ENCODE measurements at regions not wholly inside any gene's neighbourhood (a gene's known extent, or its start where the extent isn't known, plus 50 kb on each side); places are given as distances from the start of the nearest gene placed in this dataset.
A peak's percentile ranks its signal among the peaks of the same experiment; 100 is the strongest.
"Not testable (repeated sequence)": the region's sequence is repeated elsewhere in the genome, so short reads cannot be mapped to it uniquely, and the experiment has no call there.

GRCh38 chr9:129553277-129553676 lies 67.6 kb downstream of the C9orf50 start:
- TF ChIP-seq SPI1 (IDR thresholded peaks at IDR 0.05; ENCODE audit: borderline replicate concordance, low read depth) (no peak), GABPA (IDR thresholded peaks at IDR 0.05; ENCODE audit: low read depth) (no peak), REST (IDR thresholded peaks at IDR 0.05; ENCODE audit: insufficient replicate concordance, low read depth) (no peak), POLR2AphosphoS5 (IDR thresholded peaks at IDR 0.05; ENCODE audit: low read depth) (no peak)
- TF ChIP-seq, protein P1, sequence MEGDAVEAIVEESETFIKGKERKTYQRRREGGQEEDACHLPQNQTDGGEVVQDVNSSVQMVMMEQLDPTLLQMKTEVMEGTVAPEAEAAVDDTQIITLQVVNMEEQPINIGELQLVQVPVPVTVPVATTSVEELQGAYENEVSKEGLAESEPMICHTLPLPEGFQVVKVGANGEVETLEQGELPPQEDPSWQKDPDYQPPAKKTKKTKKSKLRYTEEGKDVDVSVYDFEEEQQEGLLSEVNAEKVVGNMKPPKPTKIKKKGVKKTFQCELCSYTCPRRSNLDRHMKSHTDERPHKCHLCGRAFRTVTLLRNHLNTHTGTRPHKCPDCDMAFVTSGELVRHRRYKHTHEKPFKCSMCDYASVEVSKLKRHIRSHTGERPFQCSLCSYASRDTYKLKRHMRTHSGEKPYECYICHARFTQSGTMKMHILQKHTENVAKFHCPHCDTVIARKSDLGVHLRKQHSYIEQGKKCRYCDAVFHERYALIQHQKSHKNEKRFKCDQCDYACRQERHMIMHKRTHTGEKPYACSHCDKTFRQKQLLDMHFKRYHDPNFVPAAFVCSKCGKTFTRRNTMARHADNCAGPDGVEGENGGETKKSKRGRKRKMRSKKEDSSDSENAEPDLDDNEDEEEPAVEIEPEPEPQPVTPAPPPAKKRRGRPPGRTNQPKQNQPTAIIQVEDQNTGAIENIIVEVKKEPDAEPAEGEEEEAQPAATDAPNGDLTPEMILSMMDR (IDR thresholded peaks at IDR 0.05; ENCODE audit: insufficient read depth, low read length) = no peak
- Histone ChIP-seq H3K27ac (replicated peaks) (no peak overlapping the region), H3K4me3 (replicated peaks; ENCODE audit: insufficient read depth, low read length) (no peak overlapping the region), H3K27me3 (ENCODE audit: insufficient read depth, poor library complexity, severe bottlenecking) (peaks cover 15% of the 10 kb centered on the region)
- no peak for DNase-seq (ENCODE audit: low read depth in 1 of 2, low spot score in 1 of 2)

GRCh38 chr9:129552064-129552463 lies 68.8 kb downstream of the C9orf50 start:
- TF ChIP-seq GABPA (IDR thresholded peaks at IDR 0.05; ENCODE audit: low read depth) (no peak), REST (IDR thresholded peaks at IDR 0.05; ENCODE audit: insufficient replicate concordance, low read depth) (peak; percentile 41)
- H3K27ac ChIP-seq (replicated peaks) = no peak overlapping the region
- peaks cover 15% of the 10 kb centered on the region for H3K27me3 ChIP-seq (ENCODE audit: insufficient read depth, poor library complexity, severe bottlenecking)
- no peak for DNase-seq (ENCODE audit: low read depth in 1 of 2, low spot score in 1 of 2)
- no peak overlapping the region for H3K4me3 ChIP-seq (replicated peaks; ENCODE audit: insufficient read depth, low read length)

DNA sequence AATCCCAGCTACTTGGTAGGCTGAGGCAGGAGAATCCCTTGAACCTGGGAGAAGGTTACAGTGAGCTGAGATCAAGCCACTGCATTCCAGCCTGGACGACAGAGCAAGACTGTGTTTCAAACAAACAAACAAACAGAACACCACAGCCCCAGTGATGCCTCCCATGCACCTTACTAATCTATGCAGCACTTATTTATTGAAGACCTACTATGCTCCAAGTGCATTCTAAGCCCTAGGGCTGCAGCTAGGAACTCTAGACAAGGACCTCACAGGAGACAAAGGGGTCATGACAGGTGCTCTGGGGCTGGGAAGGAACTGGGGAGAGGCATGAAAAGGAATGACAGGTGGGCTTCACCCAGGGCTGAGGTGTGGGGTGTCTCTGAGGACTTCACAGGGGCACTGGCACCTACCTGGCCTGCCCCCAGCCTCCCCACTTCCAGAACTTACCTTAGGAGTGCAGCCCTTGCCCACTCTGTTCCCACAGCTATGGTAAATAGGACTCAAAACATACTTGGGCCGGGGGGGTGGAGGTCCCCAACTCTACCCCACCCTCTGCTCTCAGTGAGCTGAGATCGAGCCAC lies 69.4 kb downstream of the C9orf50 start:
- Histone ChIP-seq H3K27ac (replicated peaks) (no peak overlapping the region), H3K4me3 (replicated peaks; ENCODE audit: insufficient read depth, low read length) (no peak overlapping the region), H3K27me3 (ENCODE audit: insufficient read depth, poor library complexity, severe bottlenecking) (peaks cover 15% of the 10 kb centered on the region)
- TF ChIP-seq GABPA (IDR thresholded peaks at IDR 0.05; ENCODE audit: low read depth) (no peak), POLR2AphosphoS5 (IDR thresholded peaks at IDR 0.05; ENCODE audit: low read depth) (no peak), REST (IDR thresholded peaks at IDR 0.05; ENCODE audit: insufficient replicate concordance, low read depth) (no peak), SPI1 (IDR thresholded peaks at IDR 0.05; ENCODE audit: borderline replicate concordance, low read depth) (no peak)
- TF ChIP-seq, protein P1 (IDR thresholded peaks at IDR 0.05; ENCODE audit: insufficient read depth, low read length) = no peak
- no peak for DNase-seq (ENCODE audit: low read depth in 1 of 2, low spot score in 1 of 2)

GRCh38 chr9:129550977-129551376 lies 69.9 kb downstream of the C9orf50 start:
- not testable (repeated sequence) for DNase-seq (ENCODE audit: low read depth in 1 of 2, low spot score in 1 of 2); H3K27ac ChIP-seq (replicated peaks); H3K4me3 ChIP-seq (replicated peaks; ENCODE audit: insufficient read depth, low read length)
- H3K27me3 ChIP-seq (ENCODE audit: insufficient read depth, poor library complexity, severe bottlenecking) = peaks cover 15% of the 10 kb centered on the region

All from HL-60 (cell line).